Activated CD4-positive, alpha-beta memory T cell treated with anti-CD3 and anti-CD28 coated beads for 36 hours (primary cell): ENCODE measurements at regions not wholly inside any gene's neighbourhood (a gene's known extent, or its start where the extent isn't known, plus 50 kb on each side); places are given as distances from the start of the nearest gene placed in this dataset.

ENCODE experiments used
- CTCF ChIA-PET: fragments of 350-600 bp; sonication (Branson Sonifier 250); formaldehyde crosslinking; loops from one replicate; lab custom pipeline; 2021; ENCODE audit warnings: antibody characterized with exemption, inconsistent platforms; lab: Charles Lee
- POLR2A ChIA-PET: fragments of 350-600 bp; sonication (Branson Sonifier 250); formaldehyde crosslinking; loops from one replicate; lab custom pipeline; 2021; ENCODE audit warnings: antibody characterized with exemption; lab: Charles Lee
- DNase-seq: peaks from one replicate; pipeline ENCODE4 v3.0.0-alpha.2; 2020
- H3K27ac Mint-ChIP-seq: one replicate; pipeline ENCODE4 v1.8.0; 2021; ENCODE audit warnings: mixed read lengths
- H3K27me3 Mint-ChIP-seq: one replicate; pipeline ENCODE4 v1.8.0; 2021; ENCODE audit warnings: mixed read lengths
- H3K36me3 Mint-ChIP-seq: one replicate; pipeline ENCODE4 v1.8.0; 2021; ENCODE audit warnings: mixed read lengths
- H3K4me1 Mint-ChIP-seq: one replicate; pipeline ENCODE4 v1.8.0; 2021; ENCODE audit warnings: low read depth, mixed read lengths
- H3K4me3 Mint-ChIP-seq: one replicate; pipeline ENCODE4 v1.8.0; 2021; ENCODE audit warnings: mild to moderate bottlenecking, mixed read lengths
- H3K9me3 Mint-ChIP-seq: one replicate; pipeline ENCODE4 v1.8.0; 2021; ENCODE audit warnings: mixed read lengths
- intact Hi-C: fragments of 100-400 bp; cut with micrococcal nuclease; formaldehyde crosslinking; loops from one replicate; pipeline ENCODE4 v1.15.1; 2023

- Mint-ChIP-seq H3K27ac (no peak overlapping the region), H3K27me3 (peaks cover 2% of the 10 kb centered on the region), H3K4me3 (no peak overlapping the region), H3K9me3 (peaks cover 13% of the 10 kb centered on the region), H3K4me1 (peaks cover 6% of the 10 kb centered on the region), H3K36me3 (peaks cover 3% of the 10 kb centered on the region)
- ChIA-PET POLR2A (no interaction called here), CTCF (no interaction called here)
- DNase-seq, result no peak
- intact Hi-C loops, result no loop called here
These were observed 128.2 kb downstream of the SLC38A6 start for GRCh38 chr14:61109288-61109687.

- POLR2A ChIA-PET, result no interaction called here
- CTCF ChIA-PET, result no interaction called here
- Mint-ChIP-seq H3K27me3 (peaks cover 2% of the 10 kb centered on the region), H3K4me1 (peaks cover 13% of the 10 kb centered on the region), H3K9me3 (peaks cover 6% of the 10 kb centered on the region), H3K4me3 (no peak overlapping the region), H3K27ac (no peak overlapping the region), H3K36me3 (no peaks in the 10 kb centered on the region)
- no peak for DNase-seq
- intact Hi-C loops, result no loop called here
These were observed 127.6 kb downstream of the SLC38A6 start for GRCh38 chr14:61108496-61109141.

- no peak overlapping the region for H3K4me3 Mint-ChIP-seq
- H3K27me3 Mint-ChIP-seq, result peaks cover 2% of the 10 kb centered on the region
- H3K4me1 Mint-ChIP-seq, result peaks cover 19% of the 10 kb centered on the region
- no peak for DNase-seq
- CTCF ChIA-PET, result no interaction called here
- intact Hi-C loops, result no loop called here
- H3K9me3 Mint-ChIP-seq, result peaks cover 6% of the 10 kb centered on the region
- POLR2A ChIA-PET, result no interaction called here
- H3K36me3 Mint-ChIP-seq, result no peaks in the 10 kb centered on the region
- H3K27ac Mint-ChIP-seq, result no peak overlapping the region
These were observed 126.9 kb downstream of the SLC38A6 start for GRCh38 chr14:61107869-61108493.

- no peaks in the 10 kb centered on the region for H3K36me3 Mint-ChIP-seq
- no peak for DNase-seq
- H3K4me3 Mint-ChIP-seq, result no peak overlapping the region
- ChIA-PET POLR2A (no interaction called here), CTCF (no interaction called here)
- H3K9me3 Mint-ChIP-seq, result peaks cover 6% of the 10 kb centered on the region
- intact Hi-C loops, result no loop called here
- no peak overlapping the region for H3K27ac Mint-ChIP-seq
- H3K27me3 Mint-ChIP-seq, result peaks cover 2% of the 10 kb centered on the region
- peaks cover 28% of the 10 kb centered on the region for H3K4me1 Mint-ChIP-seq
These were observed 126.1 kb downstream of the SLC38A6 start for GRCh38 chr14:61106959-61107641.

GRCh38 chr14:61106271-61106958 is 125.4 kb downstream of the SLC38A6 start:
- no peak for DNase-seq
- peaks cover 6% of the 10 kb centered on the region for H3K9me3 Mint-ChIP-seq
- intact Hi-C loops, result no loop called here
- POLR2A ChIA-PET, result no interaction called here
- H3K4me1 Mint-ChIP-seq, result peaks cover 33% of the 10 kb centered on the region
- H3K36me3 Mint-ChIP-seq, result no peaks in the 10 kb centered on the region
- H3K27me3 Mint-ChIP-seq, result no peaks in the 10 kb centered on the region
- CTCF ChIA-PET, result interaction anchor here (1.0 kb wide), 1 partner anchor 145 kb away, joined by 5 read pairs; no protein-coding TSS in a partner anchor
- H3K4me3 Mint-ChIP-seq, result no peak overlapping the region
- no peak overlapping the region for H3K27ac Mint-ChIP-seq

GRCh38 chr14:61104358-61104757 is 123.3 kb downstream of the SLC38A6 start:
- ChIA-PET POLR2A (no interaction called here), CTCF (no interaction called here)
- no peak for DNase-seq
- Mint-ChIP-seq H3K36me3 (peaks cover 5% of the 10 kb centered on the region), H3K27me3 (no peaks in the 10 kb centered on the region), H3K9me3 (peaks cover 11% of the 10 kb centered on the region), H3K27ac (no peak overlapping the region), H3K4me1 (peaks cover 30% of the 10 kb centered on the region), H3K4me3 (no peak overlapping the region)
- intact Hi-C loops, result loop anchor here (2.0 kb wide), 1 partner anchor 350 kb away; no protein-coding TSS in a partner anchor

- peaks cover 30% of the 10 kb centered on the region for H3K4me1 Mint-ChIP-seq
- DNase-seq, result peak; percentile 71
- intact Hi-C loops, result loop anchor here (2.0 kb wide), 1 partner anchor 349 kb away; no protein-coding TSS in a partner anchor
- H3K36me3 Mint-ChIP-seq, result peaks cover 8% of the 10 kb centered on the region
- no peak overlapping the region for H3K4me3 Mint-ChIP-seq
- H3K9me3 Mint-ChIP-seq, result peaks cover 13% of the 10 kb centered on the region
- no peaks in the 10 kb centered on the region for H3K27me3 Mint-ChIP-seq
- CTCF ChIA-PET, result interaction anchor here (0.9 kb wide), 1 partner anchor 479 kb away, joined by 4 read pairs; no protein-coding TSS in a partner anchor
- POLR2A ChIA-PET, result no interaction called here
- H3K27ac Mint-ChIP-seq, result peak overlapping the region; percentile 81
These were observed 122.7 kb downstream of the SLC38A6 start for GRCh38 chr14:61103541-61104339.

GRCh38 chr14:61102549-61103466 is 121.8 kb downstream of the SLC38A6 start:
- H3K36me3 Mint-ChIP-seq, result peaks cover 8% of the 10 kb centered on the region
- H3K9me3 Mint-ChIP-seq, result peaks cover 13% of the 10 kb centered on the region
- intact Hi-C loops, result loop anchor here (1.0 kb wide), 2 partner anchors 13 to 75 kb away; no protein-coding TSS in a partner anchor
- H3K4me3 Mint-ChIP-seq, result no peak overlapping the region
- H3K27ac Mint-ChIP-seq, result peak overlapping the region; percentile 81
- H3K4me1 Mint-ChIP-seq, result peaks cover 30% of the 10 kb centered on the region
- no peaks in the 10 kb centered on the region for H3K27me3 Mint-ChIP-seq
- DNase-seq, result no peak
- POLR2A ChIA-PET, result no interaction called here
- CTCF ChIA-PET, result interaction anchor here (0.9 kb wide), 1 partner anchor 478 kb away, joined by 4 read pairs; no protein-coding TSS in a partner anchor
